Panc1 (cell line): ENCODE measurements at regions not wholly inside any gene's neighbourhood (a gene's known extent, or its start where the extent isn't known, plus 50 kb on each side); places are given as distances from the start of the nearest gene placed in this dataset.

Source experiments
- ATAC-seq: fragments of 200-7000 bp; cut with Tn5 transposase; 2 replicates; pipeline ENCODE4 v1.9.1; 2020; ENCODE audit warnings: mild to moderate bottlenecking, moderate library complexity
- BruUV-seq: library from RNA; stranded (reverse); fragments of 400-500 nt; replicated peaks from 2 replicates; lab custom pipeline; 2021; lab: Mats Ljungman, UMichigan
- CTCF ChIA-PET: fragments of 300-600 bp; sonication (Branson Sonifier 250); formaldehyde crosslinking; loops from one replicate; lab custom pipeline; 2022; ENCODE audit warnings: antibody characterized with exemption; lab: Charles Lee
- POLR2A ChIA-PET: fragments of 300-600 bp; sonication (Branson Sonifier 250); formaldehyde crosslinking; loops from one replicate; lab custom pipeline; 2022; ENCODE audit warnings: antibody characterized with exemption; lab: Charles Lee
- DNase-seq: peaks from one replicate; pipeline ENCODE4 v3.0.0-alpha.2; 2010; ENCODE audit warnings: low read depth, low spot score
- H3K27ac ChIP-seq: 2 replicates; pipeline ENCODE4 v1.5.1; 2011; ENCODE audit warnings: mild to moderate bottlenecking, low read length, inconsistent platforms
- H3K27me3 ChIP-seq: fragments of 200-500 bp; sonication (Bioruptor generic); 2 replicates; pipeline ENCODE4 v1.6.0; 2014; ENCODE audit warnings: low read length, inconsistent platforms; ENCODE audit not compliant: control insufficient read depth, insufficient read depth
- H3K36me3 ChIP-seq: fragments of 200-500 bp; sonication (Bioruptor generic); 2 replicates; pipeline ENCODE4 v1.5.1; 2014; ENCODE audit warnings: inconsistent platforms, mild to moderate bottlenecking, low read length, moderate library complexity; ENCODE audit not compliant: control insufficient read depth, insufficient read depth
- H3K4me1 ChIP-seq: 2 replicates; pipeline ENCODE4 v1.5.1; 2011; ENCODE audit warnings: inconsistent platforms, mild to moderate bottlenecking, low read length, moderate library complexity; ENCODE audit not compliant: control insufficient read depth, insufficient read depth
- H3K4me3 ChIP-seq, 2 experiments: 2 replicates each; pipeline ENCODE4 v1.5.1; 2011 to 2012; ENCODE audit warnings: low read depth in 2 of 2, low read length in 2 of 2, mild to moderate bottlenecking in 2 of 2, inconsistent platforms in 1 of 2, moderate library complexity in 1 of 2
- H3K9me3 ChIP-seq: fragments of 200-500 bp; sonication (Bioruptor generic); 2 replicates; pipeline ENCODE4 v1.5.1; 2014; ENCODE audit warnings: low read depth, mild to moderate bottlenecking, inconsistent platforms, low read length, moderate library complexity; ENCODE audit not compliant: control insufficient read depth, insufficient read depth
- POLR2AphosphoS5 ChIP-seq: IDR thresholded peaks from 2 replicates; pipeline ENCODE4 v1.6.1; 2012; ENCODE audit warnings: mild to moderate bottlenecking, low read depth, low read length, moderate library complexity
- SIN3A ChIP-seq: IDR thresholded peaks from 2 replicates; pipeline ENCODE4 v1.6.1; 2012; ENCODE audit warnings: low read depth, mild to moderate bottlenecking, low read length, moderate library complexity, borderline replicate concordance; ENCODE audit not compliant: insufficient read depth
- TCF7L2 ChIP-seq: IDR thresholded peaks from 2 replicates; pipeline ENCODE4 v1.6.1; 2011; ENCODE audit warnings: mild to moderate bottlenecking, low read depth, low read length, inconsistent platforms
- in situ Hi-C: cut with HindIII; loops from 2 replicates; pipeline ENCODE4 v1.10.0; 2016; ENCODE audit warnings: low sequenced_read_pairs, low pct_unique_long_range_greater_than_20kb
- intact Hi-C: fragments of 100-400 bp; cut with micrococcal nuclease; formaldehyde crosslinking; loops from one replicate; pipeline ENCODE4 v1.10.0; 2022; ENCODE audit not compliant: unreplicated experiment
- TF ChIP-seq, protein P1 (sequence below): fragments of 450-650 bp; IDR thresholded peaks from 2 replicates; pipeline ENCODE4 v1.5.1; 2017; ENCODE audit warnings: mild to moderate bottlenecking
- TF ChIP-seq, protein P2 (sequence below), 2 experiments: IDR thresholded peaks; 2 replicates each; pipeline ENCODE4 v1.6.1; 2011 to 2012; ENCODE audit warnings: low read depth in 2 of 2, control low read depth in 1 of 2, low read length in 1 of 2, mild to moderate bottlenecking in 1 of 2, moderate library complexity in 1 of 2; ENCODE audit not compliant: insufficient read depth in 1 of 2

DNA sequence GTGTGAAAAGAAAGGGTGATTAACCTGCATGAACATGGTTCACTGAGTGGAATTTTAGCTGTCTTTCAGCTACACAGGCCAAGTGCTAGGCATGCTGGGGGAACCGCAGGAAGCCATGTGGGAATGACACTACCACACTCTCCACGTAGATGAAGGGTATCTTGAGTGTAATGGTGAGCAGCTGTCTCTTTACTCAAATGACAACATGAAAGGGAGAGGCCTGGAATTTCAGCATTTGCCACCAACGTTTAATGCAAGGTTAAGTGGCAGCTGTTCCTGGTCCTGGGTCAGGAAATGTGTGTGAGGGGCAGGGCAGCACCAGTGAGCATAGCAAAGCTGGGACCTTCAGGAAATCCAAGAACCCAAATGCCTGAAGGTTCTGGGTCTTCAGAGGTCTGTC is 588.4 kb downstream of the SLC4A3 start:
- BruUV-seq = no TSS peak
- Histone ChIP-seq H3K4me1 (no peaks in the 10 kb centered on the region), H3K9me3 (no peaks in the 10 kb centered on the region), H3K27ac (no peak overlapping the region), H3K4me3 (no peak overlapping the region), H3K36me3 (no peaks in the 10 kb centered on the region), H3K27me3 (no peaks in the 10 kb centered on the region)
- intact Hi-C loops = no loop called here
- ChIA-PET POLR2A (no interaction called here), CTCF (no interaction called here)
- in situ Hi-C loops = no loop called here
- no peak for ATAC-seq
- no peak for DNase-seq
- TF ChIP-seq SIN3A (no peak), POLR2AphosphoS5 (no peak), TCF7L2 (no peak)
- TF ChIP-seq, protein P1, sequence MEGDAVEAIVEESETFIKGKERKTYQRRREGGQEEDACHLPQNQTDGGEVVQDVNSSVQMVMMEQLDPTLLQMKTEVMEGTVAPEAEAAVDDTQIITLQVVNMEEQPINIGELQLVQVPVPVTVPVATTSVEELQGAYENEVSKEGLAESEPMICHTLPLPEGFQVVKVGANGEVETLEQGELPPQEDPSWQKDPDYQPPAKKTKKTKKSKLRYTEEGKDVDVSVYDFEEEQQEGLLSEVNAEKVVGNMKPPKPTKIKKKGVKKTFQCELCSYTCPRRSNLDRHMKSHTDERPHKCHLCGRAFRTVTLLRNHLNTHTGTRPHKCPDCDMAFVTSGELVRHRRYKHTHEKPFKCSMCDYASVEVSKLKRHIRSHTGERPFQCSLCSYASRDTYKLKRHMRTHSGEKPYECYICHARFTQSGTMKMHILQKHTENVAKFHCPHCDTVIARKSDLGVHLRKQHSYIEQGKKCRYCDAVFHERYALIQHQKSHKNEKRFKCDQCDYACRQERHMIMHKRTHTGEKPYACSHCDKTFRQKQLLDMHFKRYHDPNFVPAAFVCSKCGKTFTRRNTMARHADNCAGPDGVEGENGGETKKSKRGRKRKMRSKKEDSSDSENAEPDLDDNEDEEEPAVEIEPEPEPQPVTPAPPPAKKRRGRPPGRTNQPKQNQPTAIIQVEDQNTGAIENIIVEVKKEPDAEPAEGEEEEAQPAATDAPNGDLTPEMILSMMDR = no peak
- TF ChIP-seq, protein P2, sequence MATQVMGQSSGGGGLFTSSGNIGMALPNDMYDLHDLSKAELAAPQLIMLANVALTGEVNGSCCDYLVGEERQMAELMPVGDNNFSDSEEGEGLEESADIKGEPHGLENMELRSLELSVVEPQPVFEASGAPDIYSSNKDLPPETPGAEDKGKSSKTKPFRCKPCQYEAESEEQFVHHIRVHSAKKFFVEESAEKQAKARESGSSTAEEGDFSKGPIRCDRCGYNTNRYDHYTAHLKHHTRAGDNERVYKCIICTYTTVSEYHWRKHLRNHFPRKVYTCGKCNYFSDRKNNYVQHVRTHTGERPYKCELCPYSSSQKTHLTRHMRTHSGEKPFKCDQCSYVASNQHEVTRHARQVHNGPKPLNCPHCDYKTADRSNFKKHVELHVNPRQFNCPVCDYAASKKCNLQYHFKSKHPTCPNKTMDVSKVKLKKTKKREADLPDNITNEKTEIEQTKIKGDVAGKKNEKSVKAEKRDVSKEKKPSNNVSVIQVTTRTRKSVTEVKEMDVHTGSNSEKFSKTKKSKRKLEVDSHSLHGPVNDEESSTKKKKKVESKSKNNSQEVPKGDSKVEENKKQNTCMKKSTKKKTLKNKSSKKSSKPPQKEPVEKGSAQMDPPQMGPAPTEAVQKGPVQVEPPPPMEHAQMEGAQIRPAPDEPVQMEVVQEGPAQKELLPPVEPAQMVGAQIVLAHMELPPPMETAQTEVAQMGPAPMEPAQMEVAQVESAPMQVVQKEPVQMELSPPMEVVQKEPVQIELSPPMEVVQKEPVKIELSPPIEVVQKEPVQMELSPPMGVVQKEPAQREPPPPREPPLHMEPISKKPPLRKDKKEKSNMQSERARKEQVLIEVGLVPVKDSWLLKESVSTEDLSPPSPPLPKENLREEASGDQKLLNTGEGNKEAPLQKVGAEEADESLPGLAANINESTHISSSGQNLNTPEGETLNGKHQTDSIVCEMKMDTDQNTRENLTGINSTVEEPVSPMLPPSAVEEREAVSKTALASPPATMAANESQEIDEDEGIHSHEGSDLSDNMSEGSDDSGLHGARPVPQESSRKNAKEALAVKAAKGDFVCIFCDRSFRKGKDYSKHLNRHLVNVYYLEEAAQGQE (IDR thresholded peaks at IDR 0.05; ENCODE audit: insufficient read depth in 1 of 2, low read depth in 2 of 2, low read length in 1 of 2) = no peak

DNA sequence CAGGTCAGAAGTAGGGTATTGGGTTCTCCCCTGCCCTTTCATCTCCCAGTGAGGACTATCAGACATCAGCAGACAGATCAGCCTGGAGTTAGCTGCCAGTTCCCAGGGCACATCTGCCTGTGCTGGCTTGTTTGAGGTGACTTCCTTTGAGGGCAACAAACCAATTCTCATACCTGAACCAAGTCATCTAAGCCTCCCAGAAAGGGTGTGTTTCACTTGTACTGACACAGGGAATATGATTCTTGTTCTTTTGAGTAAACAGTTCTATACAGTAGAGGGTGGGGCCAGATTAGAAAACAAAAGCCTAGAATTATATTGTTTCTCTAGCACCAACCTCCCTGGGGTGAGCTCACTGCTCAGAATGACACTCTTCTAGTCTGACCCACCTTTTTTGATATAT is 591.9 kb downstream of the SLC4A3 start:
- intact Hi-C loops (no loop called here), in situ Hi-C loops (no loop called here)
- no peak for DNase-seq
- H3K27ac ChIP-seq = no peak overlapping the region
- H3K36me3 ChIP-seq = no peaks in the 10 kb centered on the region
- ChIA-PET POLR2A (no interaction called here), CTCF (no interaction called here)
- no TSS peak for BruUV-seq
- no peaks in the 10 kb centered on the region for H3K9me3 ChIP-seq
- no peak for ATAC-seq
- TF ChIP-seq, protein P2 (IDR thresholded peaks at IDR 0.05; ENCODE audit: insufficient read depth in 1 of 2, low read depth in 2 of 2, low read length in 1 of 2) = no peak
- TF ChIP-seq TCF7L2 (no peak), SIN3A (no peak), POLR2AphosphoS5 (no peak)
- H3K27me3 ChIP-seq = no peaks in the 10 kb centered on the region
- no peak overlapping the region for H3K4me3 ChIP-seq
- H3K4me1 ChIP-seq = 0 out of 2 replicates have a peak, but pooled peaks cover under 1% of the 10 kb centered on the region
